Muscle of leg (tissue), 3 donors: ENCODE measurements at regions not wholly inside any gene's neighbourhood (a gene's known extent, or its start where the extent isn't known, plus 50 kb on each side); places are given as distances from the start of the nearest gene placed in this dataset.

ENCODE experiments used
- DNase-seq: peaks from one replicate; pipeline ENCODE4 v3.0.0; 2013
- H3K27ac ChIP-seq: one replicate; pipeline ENCODE4 v1.5.1; 2013; ENCODE audit warnings: mild to moderate bottlenecking, low read length, control low read depth
- H3K27me3 ChIP-seq: one replicate; pipeline ENCODE4 v1.6.1; 2013; ENCODE audit warnings: low read length; ENCODE audit not compliant: control insufficient read depth, insufficient read depth
- H3K36me3 ChIP-seq: one replicate; pipeline ENCODE4 v1.6.1; 2013; ENCODE audit warnings: low read length; ENCODE audit not compliant: control insufficient read depth, insufficient read depth
- H3K4me1 ChIP-seq: one replicate; pipeline ENCODE4 v1.6.1; 2013; ENCODE audit warnings: low read length; ENCODE audit not compliant: control insufficient read depth, insufficient read depth
- H3K4me3 ChIP-seq: one replicate; pipeline ENCODE4 v1.5.1; 2013; ENCODE audit warnings: low read length, control low read depth
- H3K9me3 ChIP-seq: replicated peaks from 2 replicates; pipeline ENCODE4 v1.6.1; 2013; ENCODE audit warnings: low read depth, low read length; ENCODE audit not compliant: control insufficient read depth
- WGBS: methylation state at CpG from one replicate; pipeline ENCODE4 v1.1.5; 2013; ENCODE audit warnings: missing lambda C conversion rate; ENCODE audit not compliant: insufficient coverage; 5-methylcytosine and 5-hydroxymethylcytosine counted together

DNA sequence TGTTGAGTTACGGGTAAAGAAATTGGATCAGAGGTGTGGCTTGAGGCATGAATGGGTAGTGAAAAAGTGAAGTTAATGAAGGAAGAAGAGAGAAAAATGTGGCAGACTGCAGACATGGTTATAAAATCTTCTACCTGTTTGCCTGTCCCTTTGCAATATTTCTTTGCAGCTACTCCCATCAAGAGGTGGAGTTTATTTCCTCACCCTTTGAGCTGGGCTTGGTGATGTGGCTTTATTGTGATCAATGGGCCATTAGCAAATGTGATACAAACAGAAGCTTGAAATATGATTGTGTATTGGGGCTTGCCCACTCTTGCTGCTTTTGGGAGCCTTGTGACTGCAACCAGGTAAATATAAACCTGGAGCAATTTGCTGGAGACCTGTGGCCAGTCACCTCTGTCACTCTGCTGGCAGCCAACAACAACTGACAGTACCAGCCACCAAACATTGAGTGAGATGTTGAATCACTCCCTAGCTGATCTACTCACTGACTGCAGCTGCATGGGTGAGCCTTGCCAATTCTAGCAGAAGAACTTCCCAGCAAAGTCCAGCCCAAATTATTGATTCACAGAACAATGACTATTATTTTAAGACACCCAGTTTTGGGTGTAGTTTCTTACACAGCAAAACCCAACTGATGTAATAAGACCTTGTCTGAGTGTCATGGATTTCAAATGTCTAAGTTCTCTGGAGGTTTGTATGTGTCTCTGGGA, 151.0 kb upstream of the ATP2B1 start:
- no peaks in the 10 kb centered on the region for H3K9me3 ChIP-seq
- no peaks in the 10 kb centered on the region for H3K27me3 ChIP-seq
- no peak overlapping the region for H3K4me3 ChIP-seq
- DNase-seq = no peak
- peaks cover 3% of the 10 kb centered on the region for H3K4me1 ChIP-seq
- H3K36me3 ChIP-seq = no peaks in the 10 kb centered on the region
- whole genome bisulfite sequencing = 60% methylated on average over 1 of the region's 1 CpG
- H3K27ac ChIP-seq = no peak overlapping the region

- Histone ChIP-seq H3K4me1 (peaks cover 3% of the 10 kb centered on the region), H3K9me3 (no peaks in the 10 kb centered on the region), H3K27ac (no peak overlapping the region), H3K4me3 (no peak overlapping the region), H3K36me3 (no peaks in the 10 kb centered on the region), H3K27me3 (no peaks in the 10 kb centered on the region)
- DNase-seq = no peak
- 57% methylated on average over 1 of the region's 3 CpGs for WGBS
These were observed 150.1 kb upstream of the ATP2B1 start for GRCh38 chr12:89858718-89859117.

GRCh38 chr12:89857652-89858274, 149.1 kb upstream of the ATP2B1 start:
- Histone ChIP-seq H3K27ac (no peak overlapping the region), H3K27me3 (no peaks in the 10 kb centered on the region), H3K36me3 (no peaks in the 10 kb centered on the region), H3K4me3 (no peak overlapping the region), H3K9me3 (no peaks in the 10 kb centered on the region), H3K4me1 (no peaks in the 10 kb centered on the region)
- peak; percentile 36 for DNase-seq
- WGBS = 89% methylated on average over 6 of the region's 6 CpGs

GRCh38 chr12:89856431-89856830, 147.8 kb upstream of the ATP2B1 start:
- no CpG with 5 or more reads among the region's 1 CpG for WGBS

DNA sequence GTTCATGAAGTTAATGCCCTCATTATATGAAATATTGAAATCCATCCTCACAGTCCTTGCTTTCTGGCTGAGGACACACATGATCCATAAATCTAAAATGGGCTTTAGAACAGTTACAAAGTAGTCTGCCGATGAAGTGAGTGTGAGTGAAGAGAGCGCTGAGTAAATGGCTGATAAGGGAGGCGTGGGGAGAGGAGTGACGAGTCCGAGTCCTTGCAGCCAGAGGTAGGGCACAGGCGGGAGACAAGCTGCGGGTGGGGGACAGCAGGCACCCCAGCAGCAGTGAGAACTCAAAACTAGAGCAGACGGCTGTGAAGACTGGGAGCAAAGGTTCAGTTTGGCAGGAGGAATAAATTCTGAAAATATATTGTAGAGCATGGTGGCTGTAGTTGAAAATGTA, 140.1 kb upstream of the ATP2B1 start:
- Histone ChIP-seq H3K9me3 (no peaks in the 10 kb centered on the region), H3K4me1 (no peaks in the 10 kb centered on the region), H3K4me3 (no peak overlapping the region), H3K36me3 (no peaks in the 10 kb centered on the region), H3K27me3 (no peaks in the 10 kb centered on the region), H3K27ac (no peak overlapping the region)
- 68% methylated on average over 8 of the region's 8 CpGs for WGBS
- no peak for DNase-seq

More at GRCh38 chr12:89856431-89856830, 147.8 kb upstream of the ATP2B1 start:
- no peaks in the 10 kb centered on the region for H3K4me1 ChIP-seq
- no peak overlapping the region for H3K27ac ChIP-seq
- H3K4me3 ChIP-seq = no peak overlapping the region
- H3K27me3 ChIP-seq = no peaks in the 10 kb centered on the region
- no peaks in the 10 kb centered on the region for H3K36me3 ChIP-seq
- no peaks in the 10 kb centered on the region for H3K9me3 ChIP-seq
- peak; percentile 73 for DNase-seq

- no peak overlapping the region for H3K4me3 ChIP-seq
- H3K27ac ChIP-seq = no peak overlapping the region
- 80% methylated on average over 1 of the region's 2 CpGs for WGBS
- no peaks in the 10 kb centered on the region for H3K4me1 ChIP-seq
- DNase-seq = peak; percentile 35
- H3K9me3 ChIP-seq = no peaks in the 10 kb centered on the region
- no peaks in the 10 kb centered on the region for H3K27me3 ChIP-seq
- H3K36me3 ChIP-seq = no peaks in the 10 kb centered on the region
These were observed 137.9 kb upstream of the ATP2B1 start for GRCh38 chr12:89846473-89847055.

DNA sequence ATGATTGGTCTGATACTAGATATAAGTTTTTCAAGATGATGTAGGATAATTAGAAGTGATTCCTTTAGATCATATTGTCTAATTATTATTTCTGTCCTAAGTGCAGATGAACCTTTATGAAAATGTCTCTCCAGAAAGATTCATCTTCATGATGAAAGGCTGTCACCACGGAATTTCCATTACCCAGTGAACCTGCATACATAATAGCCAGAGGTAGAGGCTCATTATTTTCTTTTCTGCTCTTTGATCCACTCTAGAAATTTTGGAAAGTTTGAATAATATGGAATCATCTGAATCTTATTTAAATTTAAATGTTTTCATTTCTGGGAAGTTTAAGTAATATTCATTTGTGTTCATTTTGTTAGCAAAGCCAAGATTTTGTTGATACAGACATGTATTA, 137.1 kb upstream of the ATP2B1 start:
- Histone ChIP-seq H3K9me3 (no peaks in the 10 kb centered on the region), H3K27me3 (no peaks in the 10 kb centered on the region), H3K27ac (no peak overlapping the region), H3K36me3 (no peaks in the 10 kb centered on the region), H3K4me3 (no peak overlapping the region), H3K4me1 (no peaks in the 10 kb centered on the region)
- WGBS = no CpG with 5 or more reads among the region's 1 CpG
- DNase-seq = no peak

DNA sequence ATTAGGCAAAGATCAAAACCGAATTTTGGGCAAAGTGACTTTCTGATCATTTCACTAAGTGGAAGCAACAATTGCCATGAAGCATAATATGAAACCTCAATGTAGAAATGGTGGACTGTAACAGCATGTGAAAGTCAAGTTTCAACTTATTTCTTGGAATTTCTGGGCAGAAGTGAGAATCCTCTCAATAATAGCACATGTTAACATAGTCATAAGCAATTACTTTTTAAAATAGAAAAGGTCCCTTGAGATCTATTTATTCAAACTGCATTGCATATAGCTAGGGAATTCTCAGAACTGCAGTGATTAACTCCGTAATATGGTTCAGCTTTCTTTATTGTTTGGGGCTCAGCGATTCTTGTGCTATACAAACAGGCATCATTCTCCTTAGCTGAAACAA, 136.7 kb upstream of the ATP2B1 start:
- H3K27me3 ChIP-seq = no peaks in the 10 kb centered on the region
- no peak for DNase-seq
- WGBS = no CpG with 5 or more reads among the region's 3 CpGs
- no peak overlapping the region for H3K4me3 ChIP-seq
- H3K9me3 ChIP-seq = no peaks in the 10 kb centered on the region
- H3K27ac ChIP-seq = no peak overlapping the region
- no peaks in the 10 kb centered on the region for H3K4me1 ChIP-seq
- no peaks in the 10 kb centered on the region for H3K36me3 ChIP-seq

GRCh38 chr12:89844539-89844938, 135.9 kb upstream of the ATP2B1 start:
- Histone ChIP-seq H3K4me1 (no peaks in the 10 kb centered on the region), H3K27ac (no peak overlapping the region), H3K9me3 (no peaks in the 10 kb centered on the region), H3K4me3 (no peak overlapping the region), H3K27me3 (no peaks in the 10 kb centered on the region), H3K36me3 (no peaks in the 10 kb centered on the region)
- WGBS = no CpG with 5 or more reads among the region's 1 CpG
- no peak for DNase-seq

GRCh38 chr12:89840162-89840922, 131.7 kb upstream of the ATP2B1 start:
- Histone ChIP-seq H3K27ac (no peak overlapping the region), H3K27me3 (no peaks in the 10 kb centered on the region), H3K4me1 (no peaks in the 10 kb centered on the region), H3K4me3 (no peak overlapping the region), H3K9me3 (no peaks in the 10 kb centered on the region), H3K36me3 (no peaks in the 10 kb centered on the region)
- 83% methylated on average over 2 of the region's 4 CpGs for WGBS
- no peak for DNase-seq
